ENCODE measurements at regions not wholly inside any gene's neighbourhood (a gene's known extent, or its start where the extent isn't known, plus 50 kb on each side); places are given as distances from the start of the nearest gene placed in this dataset.
"Not testable (repeated sequence)": the region's sequence is repeated elsewhere in the genome, so short reads cannot be mapped to it uniquely, and the experiment has no call there.

DNA sequence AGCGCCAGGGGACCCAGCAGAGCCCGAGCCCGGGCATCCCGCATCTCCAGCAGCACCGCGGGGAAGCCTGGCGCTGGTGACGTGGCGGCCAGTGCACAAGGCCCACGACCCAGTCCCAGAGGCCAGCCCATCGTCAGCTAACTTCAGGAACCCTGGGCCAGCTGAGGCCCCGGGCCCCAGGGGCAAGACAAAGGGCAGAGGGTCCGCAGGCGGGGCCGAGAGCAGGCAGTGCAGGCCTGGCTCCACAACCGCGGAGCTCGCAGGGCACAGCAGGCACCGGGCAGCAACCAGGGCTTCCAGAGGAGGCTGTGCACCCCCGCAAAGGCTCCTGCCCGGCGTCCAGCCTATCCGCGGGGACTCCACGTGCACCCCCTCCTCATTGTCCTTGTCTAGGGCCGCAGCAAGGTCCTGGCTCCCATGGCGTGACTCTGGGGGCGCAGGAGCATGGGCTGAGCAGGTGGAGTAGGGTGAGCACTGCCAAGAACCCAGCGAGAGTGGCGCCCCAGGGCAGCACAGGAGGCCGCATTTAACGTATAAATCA is 352.5 kb downstream of the KCNJ18 start:
- not testable (repeated sequence) for DNase-seq (ENCODE audit: low read depth in 2 of 2, low spot score in 1 of 2)

DNA sequence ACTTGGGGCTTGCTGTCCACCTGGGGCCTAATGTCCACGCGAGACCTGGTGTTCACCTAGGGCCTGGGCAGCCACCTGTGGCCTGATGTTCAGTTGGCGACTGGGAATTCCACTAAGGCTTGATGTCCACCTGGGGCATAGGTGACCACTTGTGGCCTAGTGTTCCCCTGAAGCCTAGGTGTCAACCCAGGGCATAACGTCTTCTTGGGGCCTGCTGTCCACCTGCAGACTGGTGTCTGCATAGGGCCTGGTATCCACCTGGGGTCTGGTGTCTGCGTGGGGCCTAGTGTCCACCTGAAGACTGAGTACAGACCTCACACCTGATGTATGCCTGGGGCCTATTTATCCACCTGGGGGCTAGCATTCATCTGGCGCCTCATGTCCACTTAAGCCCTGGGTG is 355.2 kb downstream of the KCNJ18 start:
- DNase-seq (ENCODE audit: low read depth in 2 of 2, low spot score in 1 of 2): not testable (repeated sequence)

DNA sequence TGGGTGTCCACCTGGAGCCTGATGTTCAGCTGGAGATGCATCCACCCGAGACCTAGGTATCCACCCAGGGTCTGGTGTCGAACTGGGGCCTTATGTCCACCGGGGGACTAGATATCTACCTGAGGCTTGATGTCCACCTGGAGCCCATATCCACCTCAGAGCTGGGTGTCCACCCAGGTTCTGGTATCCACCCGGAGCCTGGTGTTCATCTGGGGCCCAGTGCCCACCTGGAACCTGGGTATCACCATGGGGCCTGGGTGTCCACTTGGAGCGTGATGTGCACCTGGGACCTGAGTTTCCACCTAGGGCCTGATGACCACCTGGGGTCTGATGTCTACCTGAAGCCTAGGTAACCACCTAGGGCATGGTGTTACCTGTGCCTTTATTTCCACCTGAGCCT is 355.9 kb downstream of the KCNJ18 start:
- DNase-seq (ENCODE audit: low read depth in 2 of 2, low spot score in 1 of 2): not testable (repeated sequence)

DNA sequence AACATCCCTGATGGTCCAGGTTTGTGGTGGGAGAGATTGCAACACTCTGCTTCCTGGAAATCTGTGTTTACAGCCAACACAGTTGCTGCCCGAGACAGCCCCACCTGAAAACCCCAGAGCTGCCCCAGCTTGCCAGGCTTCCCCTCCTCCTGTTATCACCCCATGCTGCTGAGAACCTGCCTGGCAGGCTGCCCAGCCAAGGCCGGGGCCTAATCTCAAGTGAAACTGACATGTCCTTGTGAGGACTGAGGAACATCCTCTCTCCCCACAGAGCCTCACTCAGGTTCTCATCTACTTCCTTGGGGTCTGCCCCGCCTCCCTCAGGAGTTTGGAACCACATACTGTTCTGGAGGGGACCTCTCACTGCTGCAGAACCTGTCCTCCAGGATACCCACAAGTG is 358.4 kb downstream of the KCNJ18 start:
- DNase-seq (ENCODE audit: low read depth in 2 of 2, low spot score in 1 of 2): not testable (repeated sequence)

DNA sequence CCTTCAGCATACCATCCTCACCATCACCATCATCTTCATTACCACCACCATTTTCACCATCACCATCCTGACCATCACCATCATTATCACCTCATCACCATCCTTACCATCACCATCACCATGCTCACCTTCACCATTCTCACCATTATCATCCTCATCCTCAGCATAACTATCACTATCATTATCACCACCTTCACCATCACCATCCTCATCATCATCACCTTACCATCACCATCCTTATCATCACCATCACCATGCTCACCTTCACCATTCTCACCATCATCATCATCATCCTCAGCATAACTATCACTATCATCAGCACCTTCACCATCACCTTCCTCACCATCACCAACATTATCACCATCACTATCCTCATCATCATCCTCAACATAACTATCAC is 360.4 kb downstream of the KCNJ18 start:
- DNase-seq (ENCODE audit: low read depth in 2 of 2, low spot score in 1 of 2): not testable (repeated sequence)

DNA sequence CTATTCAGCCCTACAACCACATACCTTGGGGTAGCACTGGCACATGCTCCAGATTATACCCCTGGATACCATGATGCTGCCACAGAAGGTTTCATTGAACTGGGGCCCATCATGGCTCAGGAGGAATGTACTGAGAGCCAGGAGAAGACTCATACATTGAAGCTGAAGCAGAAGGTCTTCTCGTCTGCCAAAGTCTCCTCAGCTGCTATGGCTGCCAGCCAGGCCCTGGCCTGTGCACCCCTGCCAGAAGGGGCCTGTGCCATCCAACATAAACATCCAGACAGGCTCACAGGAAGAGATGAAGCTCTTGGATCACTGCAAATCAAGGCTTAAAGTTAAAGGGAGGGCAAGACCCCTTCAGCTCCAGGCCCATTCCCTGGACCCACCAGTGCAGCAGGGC is 364.2 kb downstream of the KCNJ18 start:
- not testable (repeated sequence) for DNase-seq (ENCODE audit: low read depth in 2 of 2, low spot score in 1 of 2)

DNA sequence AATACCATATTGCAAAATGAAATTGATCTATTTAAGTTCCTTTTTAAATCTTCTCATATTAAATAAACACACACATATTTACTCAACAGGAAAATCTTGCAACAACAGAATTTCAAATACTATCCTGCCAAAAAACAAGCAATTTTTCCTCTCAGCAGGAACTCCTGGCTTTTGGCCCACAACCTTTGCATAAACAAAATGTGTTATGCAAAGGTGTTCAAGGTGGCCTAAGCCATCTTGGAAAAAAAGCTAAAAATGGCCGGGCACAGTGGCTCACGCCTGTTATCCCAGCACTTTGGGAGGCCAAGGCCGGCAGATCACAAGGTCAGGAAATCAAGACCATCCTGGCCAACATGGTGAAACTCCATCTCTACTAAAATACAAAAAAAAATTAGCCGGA is 383.6 kb downstream of the KCNJ18 start:
- not testable (repeated sequence) for DNase-seq (ENCODE audit: low read depth in 2 of 2, low spot score in 1 of 2)

DNA sequence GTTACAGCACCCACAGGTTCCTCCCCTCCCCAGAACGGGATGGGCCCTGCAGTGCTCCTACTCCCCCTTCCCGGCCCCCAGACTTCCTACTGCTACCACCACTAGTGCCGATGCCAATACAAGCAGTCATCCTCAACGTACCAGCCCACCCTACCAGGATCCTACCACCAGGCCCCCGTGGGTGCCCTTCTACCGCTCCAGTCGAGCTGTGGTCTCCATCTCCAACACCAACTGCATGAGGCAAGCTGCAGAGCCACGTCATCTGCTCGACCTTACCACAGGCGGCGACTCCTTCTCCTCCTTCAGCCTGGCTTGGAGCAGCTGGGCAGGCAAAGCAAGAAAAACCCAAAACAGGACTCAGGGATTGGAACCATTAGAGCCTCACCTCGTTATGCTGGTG is 396.3 kb downstream of the KCNJ18 start:
- DNase-seq (ENCODE audit: low read depth in 2 of 2, low spot score in 1 of 2): not testable (repeated sequence)

DNA sequence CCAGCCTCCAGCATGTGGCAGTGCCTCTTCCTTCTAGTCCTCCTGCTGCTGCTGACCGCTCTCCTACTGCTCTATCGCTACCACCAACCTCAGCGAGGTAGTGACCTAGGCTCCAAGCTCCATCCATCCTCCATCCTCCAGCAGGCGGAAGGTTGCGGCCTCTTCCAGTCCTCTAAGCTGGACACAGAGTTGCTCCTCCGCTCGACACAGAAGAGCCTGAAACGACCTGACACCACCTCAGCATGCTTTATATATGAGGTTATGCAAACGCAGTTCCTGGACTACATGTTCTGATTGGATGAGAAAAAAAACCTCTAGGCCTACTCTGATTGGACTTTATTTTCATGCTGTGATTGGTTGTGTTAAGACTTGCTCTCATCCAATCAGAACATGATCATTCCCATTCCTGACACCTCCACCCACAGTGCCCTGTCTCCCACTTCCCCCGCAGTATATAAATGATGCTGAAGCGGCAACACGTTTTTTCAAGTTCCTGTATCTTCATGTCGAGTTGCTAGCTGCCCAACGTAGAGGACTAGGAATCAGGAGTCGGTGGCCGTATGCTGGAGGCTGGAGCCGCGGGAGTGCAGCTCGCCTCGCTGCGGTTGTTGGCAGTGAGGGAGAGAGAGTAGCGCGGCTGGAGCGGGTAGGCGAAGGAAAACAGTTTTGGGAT is 398.1 kb downstream of the KCNJ18 start:
- DNase-seq (ENCODE audit: low read depth in 2 of 2, low spot score in 1 of 2): no peak

DNA sequence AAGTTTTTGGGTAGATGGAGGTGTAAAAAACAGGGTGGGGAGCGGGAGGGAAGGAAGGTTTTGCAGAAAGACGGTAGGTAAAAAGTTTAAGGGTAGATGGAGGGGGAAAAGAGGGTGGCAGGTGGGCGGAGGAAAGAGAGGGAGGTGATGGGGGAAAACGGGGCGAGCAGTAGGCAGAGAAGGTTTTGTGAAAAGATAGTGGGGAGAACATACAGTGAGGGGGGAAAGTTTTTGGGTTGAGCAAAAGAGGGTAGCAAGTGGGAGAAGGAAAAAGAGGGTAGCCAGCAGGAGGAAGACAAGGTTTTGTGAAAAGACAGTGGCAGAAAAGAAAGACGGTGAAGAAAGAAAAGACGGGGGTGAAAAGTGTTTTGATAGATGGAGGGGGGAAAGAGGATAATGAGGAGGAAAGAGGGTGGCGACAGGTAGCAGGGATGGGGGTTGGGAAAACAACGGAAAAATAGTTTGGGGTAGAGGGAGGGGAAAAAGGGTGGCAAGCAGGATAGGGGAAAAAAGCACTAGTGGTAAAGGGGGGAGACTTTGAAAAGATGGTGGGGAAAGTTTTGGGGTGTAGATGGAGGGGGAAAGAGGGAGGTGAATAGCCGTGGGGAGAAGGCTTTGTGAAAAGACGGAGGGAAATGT is 398.8 kb downstream of the KCNJ18 start:
- DNase-seq (ENCODE audit: low read depth in 2 of 2, low spot score in 1 of 2): not testable (repeated sequence)

DNA sequence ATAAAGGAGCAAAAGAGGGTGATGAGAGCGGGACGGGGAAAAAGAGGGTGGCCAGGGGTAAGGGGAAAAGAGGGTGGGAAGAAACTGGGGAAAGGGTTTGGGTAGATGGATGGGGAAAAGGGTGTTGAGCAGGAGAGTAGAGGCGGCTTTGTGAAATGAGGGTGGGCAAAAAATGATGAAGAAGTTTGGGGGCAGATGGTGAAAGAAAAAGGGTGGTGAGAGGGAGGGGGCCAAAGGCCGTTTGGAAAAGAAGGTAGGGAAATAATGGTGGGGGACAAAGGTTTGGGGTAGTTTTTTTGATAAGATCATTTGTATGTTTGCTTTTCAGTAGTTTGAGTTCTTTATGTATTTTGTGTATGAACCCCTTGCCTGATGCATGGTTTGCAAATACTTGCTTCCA is 399.5 kb downstream of the KCNJ18 start:
- DNase-seq (ENCODE audit: low read depth in 2 of 2, low spot score in 1 of 2): not testable (repeated sequence)

DNA sequence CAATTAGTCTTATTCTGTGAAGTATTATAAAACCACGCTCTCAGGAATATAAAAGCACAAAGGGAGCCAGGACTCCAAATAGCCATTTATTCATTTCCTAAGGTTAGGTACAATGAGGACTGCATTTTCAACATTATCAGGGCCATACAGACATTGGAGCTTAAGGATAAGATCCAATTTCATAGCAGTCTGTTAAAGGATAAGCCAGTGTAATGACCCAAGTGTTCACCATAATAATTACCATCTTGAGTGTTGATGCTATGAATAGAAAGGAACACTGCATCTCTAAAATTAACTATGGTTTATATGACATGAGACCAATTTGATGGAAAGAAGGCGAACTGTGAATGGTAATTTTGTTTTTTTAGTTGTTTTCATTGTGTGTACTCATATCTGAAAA is 403.1 kb downstream of the KCNJ18 start:
- not testable (repeated sequence) for DNase-seq (ENCODE audit: low read depth in 2 of 2, low spot score in 1 of 2)

DNA sequence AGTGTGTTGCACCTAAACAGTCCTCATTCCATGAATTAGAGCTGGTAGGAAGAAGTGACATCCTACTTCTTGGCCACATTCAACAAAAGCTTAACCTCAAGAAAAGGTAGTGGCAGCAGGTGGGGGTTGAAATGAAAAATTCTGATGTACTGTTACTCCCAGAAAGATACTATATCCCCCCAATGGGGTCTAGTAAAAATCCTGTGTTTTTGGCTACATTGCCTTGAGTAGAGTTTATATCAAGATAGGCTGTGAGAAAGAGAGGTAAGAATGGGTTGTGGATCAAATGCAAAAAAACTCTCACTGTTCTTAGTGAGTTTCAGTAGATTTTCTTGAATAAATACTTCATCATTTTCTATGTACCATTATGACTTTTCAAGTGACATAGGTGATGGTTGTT is 407.3 kb downstream of the KCNJ18 start:
- DNase-seq (ENCODE audit: low read depth in 2 of 2, low spot score in 1 of 2): not testable (repeated sequence)

DNA sequence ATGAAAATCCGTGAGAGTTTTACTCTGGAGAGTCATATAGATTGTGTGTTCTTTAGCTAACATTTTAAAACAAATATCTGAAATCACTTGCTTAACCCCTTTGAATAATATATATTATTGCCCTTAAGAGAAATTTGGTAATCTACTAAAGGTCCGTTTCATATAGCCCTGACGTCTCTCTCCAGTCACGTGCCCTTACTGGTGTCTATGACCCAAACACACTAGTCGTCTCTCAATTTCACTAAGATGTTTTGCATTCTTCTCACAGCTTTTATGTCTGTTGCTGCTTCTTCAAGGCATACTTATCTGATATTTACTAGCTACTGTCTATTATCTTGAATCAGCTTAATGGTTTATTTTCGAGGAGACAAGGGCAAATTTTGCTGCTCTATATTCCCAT is 409.9 kb downstream of the KCNJ18 start:
- DNase-seq (ENCODE audit: low read depth in 2 of 2, low spot score in 1 of 2): no peak

DNA sequence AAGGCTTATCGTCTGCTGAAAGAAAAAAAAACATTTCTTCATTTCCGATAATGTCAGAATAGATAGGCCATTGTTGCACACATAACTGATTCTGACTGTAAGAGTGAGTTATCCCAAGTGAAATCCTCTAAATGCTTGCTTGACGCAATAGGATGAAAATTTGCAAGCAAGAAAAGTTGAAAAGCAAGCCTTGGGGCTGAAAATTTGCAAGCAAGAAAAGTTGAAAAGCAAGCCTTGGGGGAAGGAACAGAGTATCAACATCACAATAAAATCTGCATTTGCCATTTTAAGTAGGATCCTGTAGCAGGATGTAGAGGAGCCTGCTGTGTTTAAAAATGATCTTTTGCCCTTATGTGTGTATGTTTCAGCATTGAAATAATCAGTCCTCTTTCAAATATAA is 424.4 kb downstream of the KCNJ18 start:
- not testable (repeated sequence) for DNase-seq (ENCODE audit: low read depth in 2 of 2, low spot score in 1 of 2)

DNA sequence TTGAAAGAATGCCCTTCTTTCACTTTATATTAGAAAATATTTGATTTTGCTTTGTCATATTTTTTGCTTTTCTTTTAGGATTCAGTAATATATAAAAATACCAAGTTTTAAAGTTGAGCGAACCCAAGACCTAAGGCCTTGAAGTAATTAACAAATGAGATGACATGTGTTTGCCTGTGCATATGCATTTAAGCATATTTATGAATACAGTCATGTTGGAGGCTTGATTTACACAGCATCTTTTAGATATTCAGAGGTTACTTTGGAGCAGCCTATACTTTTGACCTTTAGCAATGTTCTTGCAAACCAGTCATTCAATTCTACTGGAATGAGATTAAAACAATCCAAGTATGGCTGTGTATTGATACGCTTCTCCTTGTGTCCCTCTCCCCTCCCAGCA is 425.1 kb downstream of the KCNJ18 start:
- not testable (repeated sequence) for DNase-seq (ENCODE audit: low read depth in 2 of 2, low spot score in 1 of 2)

DNA sequence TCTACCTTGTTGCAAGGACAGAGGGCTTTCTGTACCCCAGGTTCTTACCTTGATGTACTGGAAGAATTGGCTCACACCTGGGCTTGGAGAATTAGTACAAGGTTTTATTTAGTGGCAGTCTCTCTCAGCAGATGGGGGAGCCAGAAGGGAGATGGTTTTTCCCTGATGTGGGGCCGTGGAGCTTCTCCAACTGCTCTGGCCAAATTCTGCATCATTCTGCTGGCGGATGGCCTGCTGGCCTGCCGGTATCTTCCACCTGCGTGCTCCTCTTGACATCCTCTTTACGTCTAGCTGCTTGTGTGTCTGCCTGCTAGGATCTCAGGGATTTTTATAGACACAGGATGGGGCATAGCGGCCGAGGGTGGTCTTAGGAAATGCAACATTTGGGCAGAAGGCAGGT is 426.7 kb downstream of the KCNJ18 start:
- DNase-seq (ENCODE audit: low read depth in 2 of 2, low spot score in 1 of 2): not testable (repeated sequence)

DNA sequence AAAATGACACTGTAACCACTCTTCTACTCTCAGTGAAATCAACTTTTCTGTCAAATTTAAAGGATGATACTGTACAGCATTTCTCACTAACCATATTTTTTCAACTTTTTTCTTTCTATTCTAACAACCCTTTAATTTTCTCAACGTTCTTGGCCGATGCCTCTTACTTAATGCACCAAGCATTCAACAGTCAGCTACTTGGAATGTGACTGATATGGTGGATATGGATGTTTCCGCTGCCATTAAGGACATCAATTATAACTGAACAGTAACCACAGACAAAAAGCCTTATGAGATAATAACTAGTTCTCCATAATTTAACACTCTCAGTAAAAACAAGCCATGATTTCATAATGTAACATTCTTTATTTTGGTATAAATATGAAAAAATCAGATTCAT is 427.4 kb downstream of the KCNJ18 start:
- not testable (repeated sequence) for DNase-seq (ENCODE audit: low read depth in 2 of 2, low spot score in 1 of 2)

DNA sequence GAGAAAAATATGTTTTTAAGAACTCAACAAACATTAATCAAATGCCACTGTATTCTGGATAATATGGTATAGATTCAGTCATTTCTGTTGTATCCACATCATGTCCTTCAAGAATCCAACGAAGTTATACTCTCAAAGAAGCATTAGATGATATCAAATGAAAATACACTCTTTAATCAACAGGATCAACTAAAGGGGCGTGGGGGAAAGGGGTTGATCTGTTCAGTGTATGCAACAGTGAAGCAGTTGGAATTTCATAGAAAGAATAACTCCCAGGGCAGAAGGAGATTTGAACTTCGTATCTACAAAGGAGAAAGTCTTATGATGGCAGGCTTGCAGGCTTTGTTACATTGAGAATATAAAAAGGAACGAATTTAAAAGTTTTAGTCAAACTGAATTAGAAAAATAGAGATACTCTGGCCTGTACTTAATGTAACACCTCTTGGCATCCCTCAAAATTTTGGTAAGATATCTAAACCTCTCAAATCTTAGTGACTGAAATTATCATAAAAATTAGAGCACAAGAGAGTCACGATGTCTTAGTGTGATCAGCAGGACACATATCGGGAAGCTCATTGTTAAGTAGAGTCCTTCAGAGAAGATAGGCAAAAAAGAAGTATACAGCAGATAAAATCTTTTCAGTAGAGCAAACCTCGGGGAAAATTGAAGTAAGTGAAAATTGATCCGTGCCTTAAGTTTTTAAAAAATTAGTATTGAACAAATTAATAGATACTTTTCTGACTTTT is 431.4 kb downstream of the KCNJ18 start:
- DNase-seq (ENCODE audit: low read depth in 2 of 2, low spot score in 1 of 2): no peak

DNA sequence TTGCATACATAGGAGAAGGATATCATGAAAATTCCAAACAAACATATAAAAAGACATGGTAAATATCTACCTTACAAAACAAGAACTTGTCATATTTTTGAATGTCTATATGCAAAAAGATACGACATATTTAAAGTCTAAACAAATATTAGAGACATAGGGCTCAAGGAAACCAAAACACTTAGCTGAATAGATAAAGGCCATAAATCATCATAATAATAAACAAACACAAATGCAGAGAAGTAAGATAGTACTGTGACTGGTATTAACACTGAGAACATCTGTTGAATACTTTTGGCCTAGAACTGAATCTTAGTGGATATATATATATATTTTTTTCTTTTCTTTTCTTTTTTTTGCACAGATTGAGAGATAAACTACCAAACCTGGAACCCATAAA is 435.8 kb downstream of the KCNJ18 start:
- no peak for DNase-seq (ENCODE audit: low read depth in 2 of 2, low spot score in 1 of 2)

DNA sequence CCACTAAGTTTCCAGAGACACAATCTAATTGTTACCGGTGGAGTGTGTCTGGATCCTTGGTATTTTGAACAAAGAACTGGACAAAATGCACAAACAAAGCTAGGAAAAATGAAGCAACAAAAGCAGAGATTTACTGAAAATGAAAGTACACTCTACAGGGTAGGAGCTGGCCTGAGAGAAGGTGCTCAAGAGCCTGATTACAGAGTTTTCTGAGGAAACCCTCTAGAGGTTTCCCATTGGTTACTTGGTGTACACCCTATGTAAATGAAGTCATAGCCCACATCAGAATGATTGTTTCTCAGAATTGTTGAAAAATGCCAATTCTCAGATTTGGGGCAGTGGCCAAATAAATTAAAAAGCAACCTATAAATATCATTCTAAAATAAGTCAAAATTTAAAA is 436.4 kb downstream of the KCNJ18 start:
- no peak for DNase-seq (ENCODE audit: low read depth in 2 of 2, low spot score in 1 of 2)

DNA sequence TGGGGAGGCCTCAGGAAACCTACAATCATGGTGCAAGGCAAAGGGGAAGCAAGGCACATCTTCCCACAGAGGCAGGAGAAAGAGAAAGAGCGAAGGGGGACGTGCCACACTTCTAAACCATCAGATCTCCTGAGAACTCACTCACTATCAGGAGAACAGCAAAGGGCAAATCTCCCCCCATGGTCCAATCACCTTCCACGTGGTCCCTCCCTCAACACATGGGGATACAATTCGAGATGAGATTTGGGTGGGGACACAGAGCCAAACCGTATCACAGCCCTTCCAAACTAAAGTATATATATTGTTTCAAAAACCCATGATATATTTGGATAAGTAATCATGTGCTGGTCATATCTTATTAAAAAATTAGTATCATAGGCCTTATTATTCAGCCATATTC is 437.6 kb downstream of the KCNJ18 start:
- not testable (repeated sequence) for DNase-seq (ENCODE audit: low read depth in 2 of 2, low spot score in 1 of 2)

Measured in stimulated activated CD8-positive, alpha-beta memory T cell treated with anti-CD3 and anti-CD28 coated beads, Interleukin-4, amount 100 ng/mL, for 4 hours (primary cell).